Activated CD4-positive, alpha-beta T cell treated with anti-CD3 and anti-CD28 coated beads, Interleukin-2, amount 10 ng/mL, durations not matched to agents 7 days and 5 days (primary cell): ENCODE measurements at regions not wholly inside any gene's neighbourhood (a gene's known extent, or its start where the extent isn't known, plus 50 kb on each side); places are given as distances from the start of the nearest gene placed in this dataset.

ENCODE experiments used
- CTCF ChIA-PET: fragments of 350-600 bp; sonication (Branson Sonifier 250); formaldehyde crosslinking; loops from one replicate; lab custom pipeline; 2021; ENCODE audit warnings: antibody characterized with exemption; lab: Charles Lee
- POLR2A ChIA-PET: fragments of 350-600 bp; sonication (Branson Sonifier 250); formaldehyde crosslinking; loops from one replicate; lab custom pipeline; 2021; ENCODE audit warnings: antibody characterized with exemption; lab: Charles Lee
- DNase-seq: peaks from one replicate; pipeline ENCODE4 v3.0.0-alpha.2; 2020
- H3K27ac Mint-ChIP-seq: one replicate; pipeline ENCODE4 v1.8.0; 2021; ENCODE audit warnings: mild to moderate bottlenecking, moderate library complexity, mixed read lengths
- H3K27me3 Mint-ChIP-seq: one replicate; pipeline ENCODE4 v1.8.0; 2021; ENCODE audit warnings: mixed read lengths
- H3K36me3 Mint-ChIP-seq: one replicate; pipeline ENCODE4 v1.8.0; 2021; ENCODE audit warnings: low read depth, mixed read lengths
- H3K4me1 Mint-ChIP-seq: one replicate; pipeline ENCODE4 v1.8.0; 2021; ENCODE audit warnings: mixed read lengths
- H3K4me3 Mint-ChIP-seq: one replicate; pipeline ENCODE4 v1.8.0; 2021; ENCODE audit warnings: mild to moderate bottlenecking, moderate library complexity, mixed read lengths
- H3K9me3 Mint-ChIP-seq: one replicate; pipeline ENCODE4 v1.8.0; 2021; ENCODE audit warnings: mixed read lengths

DNA sequence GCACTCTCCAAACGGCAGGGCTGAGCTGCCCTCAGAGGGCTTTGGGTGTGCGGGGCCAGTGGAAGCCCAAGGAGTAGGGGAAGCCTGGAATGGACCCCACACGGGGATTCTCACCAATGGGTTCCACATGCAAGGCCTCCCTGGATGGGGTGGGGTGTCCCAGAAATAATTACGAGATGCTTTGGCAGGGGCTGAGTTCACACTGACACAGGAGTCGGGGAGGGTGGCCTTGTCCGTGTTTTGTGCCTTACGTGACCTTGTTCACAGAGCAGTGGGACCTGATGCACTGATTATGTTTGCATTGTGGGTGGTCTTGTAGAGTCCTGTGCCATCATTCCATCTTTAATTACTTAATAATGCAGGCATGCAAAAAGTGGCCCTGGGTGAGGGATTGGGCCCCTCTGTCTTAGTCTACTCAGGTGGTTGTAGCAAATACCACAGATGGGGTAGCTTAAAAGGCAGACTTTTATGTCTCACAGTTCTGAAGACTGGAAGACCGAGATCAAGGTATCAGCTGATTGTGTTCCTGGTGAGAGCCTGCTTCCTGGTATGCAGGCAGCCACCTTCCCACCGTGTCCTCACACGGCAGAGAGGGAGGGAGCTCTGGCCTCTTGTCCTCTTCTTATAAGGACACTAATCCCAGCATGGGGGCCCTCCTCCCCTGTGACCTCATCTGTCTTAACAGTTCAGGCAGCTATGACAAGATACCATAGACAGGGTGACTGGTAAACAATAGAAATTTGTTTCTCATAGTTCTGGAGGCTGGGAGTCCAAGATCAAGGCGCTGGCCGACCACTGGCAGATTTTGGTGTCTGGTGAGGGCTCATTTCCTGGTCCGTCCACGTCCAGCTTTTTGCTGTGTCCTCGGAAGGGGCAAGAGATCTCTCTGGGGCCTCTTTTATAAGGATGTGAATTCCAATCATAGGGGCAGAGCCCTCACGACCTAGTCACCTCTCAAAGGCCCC is 239.4 kb downstream of the IRF8 start:
- Mint-ChIP-seq H3K36me3 (no peaks in the 10 kb centered on the region), H3K4me3 (no peak overlapping the region), H3K27me3 (no peaks in the 10 kb centered on the region), H3K9me3 (no peaks in the 10 kb centered on the region), H3K4me1 (no peaks in the 10 kb centered on the region), H3K27ac (no peak overlapping the region)
- CTCF ChIA-PET, result no interaction called here
- POLR2A ChIA-PET, result no interaction called here
- DNase-seq, result no peak

DNA sequence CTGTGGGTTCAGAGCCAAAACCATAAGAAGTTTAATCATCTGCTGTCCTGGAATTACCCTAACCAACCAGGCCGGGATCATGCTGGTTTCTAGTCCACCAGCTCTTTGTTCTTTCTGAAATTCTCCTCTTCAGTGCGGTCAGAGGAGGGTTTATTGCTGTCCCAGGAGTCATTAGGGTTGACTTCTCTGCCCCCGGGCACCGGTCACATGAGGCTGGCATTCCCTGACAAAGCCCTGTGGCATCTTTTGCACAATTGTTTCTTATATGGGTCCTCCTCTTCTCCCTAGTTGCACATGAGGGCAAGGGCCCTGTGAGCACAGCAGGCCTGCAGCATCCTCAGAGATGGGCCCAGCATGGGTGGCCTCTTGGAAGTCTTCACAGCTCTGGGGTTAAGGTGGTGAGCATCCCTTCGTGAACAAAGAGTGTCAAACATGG is 243.9 kb downstream of the IRF8 start:
- H3K4me1 Mint-ChIP-seq, result no peaks in the 10 kb centered on the region
- peaks cover 8% of the 10 kb centered on the region for H3K27me3 Mint-ChIP-seq
- no peaks in the 10 kb centered on the region for H3K9me3 Mint-ChIP-seq
- CTCF ChIA-PET, result no interaction called here
- POLR2A ChIA-PET, result no interaction called here
- H3K27ac Mint-ChIP-seq, result no peak overlapping the region
- no peak overlapping the region for H3K4me3 Mint-ChIP-seq
- no peaks in the 10 kb centered on the region for H3K36me3 Mint-ChIP-seq
- DNase-seq, result no peak

GRCh38 chr16:86143666-86144065 is 244.7 kb downstream of the IRF8 start:
- Mint-ChIP-seq H3K27ac (no peak overlapping the region), H3K4me3 (no peak overlapping the region), H3K36me3 (no peaks in the 10 kb centered on the region), H3K27me3 (peaks cover 9% of the 10 kb centered on the region), H3K4me1 (no peaks in the 10 kb centered on the region), H3K9me3 (no peaks in the 10 kb centered on the region)
- ChIA-PET CTCF (no interaction called here), POLR2A (no interaction called here)
- no peak for DNase-seq

GRCh38 chr16:86145669-86146068 is 246.7 kb downstream of the IRF8 start:
- no peak overlapping the region for H3K27ac Mint-ChIP-seq
- H3K4me3 Mint-ChIP-seq, result no peak overlapping the region
- CTCF ChIA-PET, result no interaction called here
- DNase-seq, result no peak
- H3K36me3 Mint-ChIP-seq, result no peaks in the 10 kb centered on the region
- no peaks in the 10 kb centered on the region for H3K4me1 Mint-ChIP-seq
- POLR2A ChIA-PET, result no interaction called here
- no peaks in the 10 kb centered on the region for H3K9me3 Mint-ChIP-seq
- H3K27me3 Mint-ChIP-seq, result peaks cover 9% of the 10 kb centered on the region

DNA sequence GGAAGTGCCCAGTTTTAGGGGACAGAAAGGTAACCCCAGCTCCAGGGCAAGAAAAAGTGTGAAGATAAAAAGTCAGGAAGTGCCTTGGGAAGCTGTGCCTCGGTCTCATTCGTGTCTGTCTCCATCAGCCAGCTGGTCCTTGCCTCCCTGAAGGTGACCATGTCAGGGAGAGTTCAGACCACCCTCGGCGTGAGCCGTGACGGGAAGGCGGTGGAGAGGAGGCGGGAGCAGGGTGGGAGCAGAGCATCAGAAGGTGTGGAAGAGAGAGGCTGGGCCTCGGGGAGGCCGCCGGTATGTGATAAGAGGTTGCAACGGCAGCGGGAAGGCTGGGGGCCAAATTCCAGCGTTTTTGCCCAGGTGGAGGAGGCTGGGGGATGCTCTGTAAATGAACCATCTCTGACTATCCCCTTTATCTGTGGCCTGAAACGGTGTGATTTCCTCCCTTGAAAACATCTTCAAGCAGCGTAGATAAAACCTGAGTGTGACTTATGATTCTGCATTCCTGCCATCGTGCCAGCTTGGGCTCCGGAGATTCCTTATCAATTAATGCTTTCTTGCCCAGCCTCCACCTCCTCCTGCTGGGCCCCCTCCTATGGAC is 251.8 kb downstream of the IRF8 start:
- Mint-ChIP-seq H3K4me3 (no peak overlapping the region), H3K27me3 (peaks cover 13% of the 10 kb centered on the region), H3K27ac (no peak overlapping the region), H3K36me3 (no peaks in the 10 kb centered on the region), H3K4me1 (no peaks in the 10 kb centered on the region), H3K9me3 (no peaks in the 10 kb centered on the region)
- no peak for DNase-seq
- ChIA-PET POLR2A (no interaction called here), CTCF (no interaction called here)

- Mint-ChIP-seq H3K4me3 (no peak overlapping the region), H3K9me3 (no peaks in the 10 kb centered on the region), H3K27ac (no peak overlapping the region), H3K36me3 (no peaks in the 10 kb centered on the region), H3K27me3 (peaks cover 16% of the 10 kb centered on the region), H3K4me1 (no peaks in the 10 kb centered on the region)
- no peak for DNase-seq
- CTCF ChIA-PET, result interaction anchor here (0.9 kb wide), 1 partner anchor 24 kb away, joined by 3 read pairs; no protein-coding TSS in a partner anchor
- POLR2A ChIA-PET, result no interaction called here
Measured at GRCh38 chr16:86151239-86151851, 252.4 kb downstream of the IRF8 start.

DNA sequence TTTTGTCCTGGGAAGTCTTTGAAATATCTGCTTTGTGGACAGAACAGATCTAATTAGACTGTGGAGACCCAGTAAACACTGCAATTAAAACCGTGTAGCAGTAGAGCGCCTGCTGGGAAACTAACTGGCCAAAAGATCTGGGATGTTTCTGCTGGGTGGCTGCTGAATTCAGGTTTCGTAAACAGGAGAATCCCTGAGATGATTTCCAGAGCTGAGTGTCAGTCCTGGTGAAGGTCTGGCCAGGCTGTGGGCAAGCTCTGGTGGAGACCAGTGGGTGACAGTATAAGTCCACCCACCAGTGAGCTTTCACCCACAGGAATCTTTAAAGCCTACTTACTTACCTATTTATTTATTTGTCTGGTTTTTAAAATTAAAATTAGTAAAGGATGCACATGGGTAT is 257.2 kb downstream of the IRF8 start:
- no peak for DNase-seq

DNA sequence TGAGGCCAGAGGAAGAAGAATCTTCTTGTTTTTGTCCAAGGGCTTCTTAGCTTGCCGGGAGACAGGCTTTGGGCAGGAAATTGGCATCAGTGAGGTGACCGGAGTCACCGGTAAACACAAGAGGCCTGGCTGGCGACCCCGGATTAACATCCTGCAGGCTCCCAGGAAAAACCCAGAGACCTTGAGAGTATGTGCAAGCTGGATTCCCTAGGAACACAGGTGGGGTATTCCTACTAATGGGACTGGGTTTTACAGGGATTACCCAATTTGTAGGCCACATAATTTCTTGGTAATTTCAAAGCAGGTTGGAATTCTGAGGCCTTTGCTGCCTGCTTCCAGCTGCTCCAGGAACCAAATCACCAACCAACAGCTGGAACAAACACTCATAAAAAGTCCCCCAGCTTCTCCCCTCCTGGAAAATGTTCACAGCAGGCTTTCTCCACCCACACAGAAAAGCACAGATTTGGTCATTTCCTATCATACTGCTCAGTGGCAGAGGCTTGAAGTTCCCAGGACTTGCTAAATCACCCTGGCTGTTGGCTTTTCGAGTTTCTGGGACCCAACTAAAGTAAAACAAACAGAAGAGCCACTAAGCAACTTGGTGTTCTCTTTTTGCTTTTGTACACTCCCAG is 258.8 kb downstream of the IRF8 start:
- ChIA-PET POLR2A (no interaction called here), CTCF (no interaction called here)
- H3K36me3 Mint-ChIP-seq, result peaks cover 1% of the 10 kb centered on the region
- H3K4me1 Mint-ChIP-seq, result peaks cover 2% of the 10 kb centered on the region
- DNase-seq, result no peak
- H3K9me3 Mint-ChIP-seq, result peaks cover 4% of the 10 kb centered on the region
- no peak overlapping the region for H3K27ac Mint-ChIP-seq
- H3K4me3 Mint-ChIP-seq, result no peak overlapping the region
- H3K27me3 Mint-ChIP-seq, result peaks cover 12% of the 10 kb centered on the region

More for the DNA sequence above, 257.2 kb downstream of the IRF8 start:
- no peak overlapping the region for H3K4me3 Mint-ChIP-seq
- H3K36me3 Mint-ChIP-seq, result peaks cover 1% of the 10 kb centered on the region
- POLR2A ChIA-PET, result no interaction called here
- peaks cover 13% of the 10 kb centered on the region for H3K27me3 Mint-ChIP-seq
- CTCF ChIA-PET, result no interaction called here
- no peak overlapping the region for H3K27ac Mint-ChIP-seq
- H3K4me1 Mint-ChIP-seq, result peaks cover 2% of the 10 kb centered on the region
- H3K9me3 Mint-ChIP-seq, result peaks cover 4% of the 10 kb centered on the region

GRCh38 chr16:86158688-86159360 is 259.9 kb downstream of the IRF8 start:
- CTCF ChIA-PET, result no interaction called here

DNA sequence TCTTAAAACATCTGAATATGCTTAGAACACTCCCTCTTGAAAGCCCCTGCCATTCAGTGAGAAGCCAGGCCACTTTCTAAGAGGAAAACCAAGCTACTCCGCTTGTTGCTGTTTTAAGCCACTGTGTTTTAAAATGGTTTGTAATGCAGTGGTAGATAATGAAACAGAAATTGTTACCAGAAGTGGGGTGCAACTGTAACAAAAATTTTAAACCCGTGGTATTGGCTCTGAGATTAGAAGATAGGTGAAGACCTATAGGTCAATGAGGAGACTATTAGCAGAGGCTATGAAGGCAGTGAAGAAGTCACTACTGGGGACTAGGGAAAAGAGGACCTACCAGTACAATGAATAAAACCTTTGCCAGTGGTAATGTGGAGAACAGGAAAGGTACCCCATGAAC is 266.5 kb downstream of the IRF8 start:
- Mint-ChIP-seq H3K27ac (no peak overlapping the region), H3K4me1 (peaks cover 7% of the 10 kb centered on the region), H3K4me3 (no peak overlapping the region), H3K27me3 (peaks cover 6% of the 10 kb centered on the region), H3K36me3 (no peaks in the 10 kb centered on the region), H3K9me3 (peaks cover 11% of the 10 kb centered on the region)
- ChIA-PET CTCF (no interaction called here), POLR2A (no interaction called here)
- no peak for DNase-seq

More at GRCh38 chr16:86158688-86159360, 259.9 kb downstream of the IRF8 start:
- Mint-ChIP-seq H3K4me1 (peaks cover 2% of the 10 kb centered on the region), H3K4me3 (no peak overlapping the region), H3K9me3 (peaks cover 4% of the 10 kb centered on the region), H3K27ac (no peak overlapping the region), H3K36me3 (peaks cover 1% of the 10 kb centered on the region), H3K27me3 (peaks cover 11% of the 10 kb centered on the region)
- no peak for DNase-seq
- POLR2A ChIA-PET, result no interaction called here

GRCh38 chr16:86166414-86166813 is 267.5 kb downstream of the IRF8 start:
- POLR2A ChIA-PET, result no interaction called here
- Mint-ChIP-seq H3K27ac (no peak overlapping the region), H3K4me1 (peaks cover 7% of the 10 kb centered on the region), H3K27me3 (peaks cover 9% of the 10 kb centered on the region), H3K4me3 (no peak overlapping the region), H3K9me3 (peaks cover 11% of the 10 kb centered on the region), H3K36me3 (no peaks in the 10 kb centered on the region)
- no peak for DNase-seq
- CTCF ChIA-PET, result interaction anchor here (0.7 kb wide), 1 partner anchor 166 kb away, joined by 3 read pairs; no protein-coding TSS in a partner anchor

GRCh38 chr16:86167061-86167460 is 268.1 kb downstream of the IRF8 start:
- Mint-ChIP-seq H3K27me3 (peaks cover 9% of the 10 kb centered on the region), H3K4me3 (no peak overlapping the region), H3K27ac (no peak overlapping the region), H3K4me1 (peaks cover 7% of the 10 kb centered on the region), H3K9me3 (peaks cover 11% of the 10 kb centered on the region), H3K36me3 (no peaks in the 10 kb centered on the region)
- ChIA-PET CTCF (no interaction called here), POLR2A (no interaction called here)
- DNase-seq, result no peak
